Stimulated activated CD8-positive, alpha-beta memory T cell treated with anti-CD3 and anti-CD28 coated beads, Interleukin-4, amount 100 ng/mL, for 1 hour (primary cell): ENCODE measurements at regions not wholly inside any gene's neighbourhood (a gene's known extent, or its start where the extent isn't known, plus 50 kb on each side); places are given as distances from the start of the nearest gene placed in this dataset.

ENCODE experiments used
- DNase-seq, 2 donors: peaks; one replicate each; pipeline ENCODE4 v3.0.0-alpha.2; 2020; ENCODE audit warnings: low read depth in 2 of 2, low spot score in 1 of 2

DNA sequence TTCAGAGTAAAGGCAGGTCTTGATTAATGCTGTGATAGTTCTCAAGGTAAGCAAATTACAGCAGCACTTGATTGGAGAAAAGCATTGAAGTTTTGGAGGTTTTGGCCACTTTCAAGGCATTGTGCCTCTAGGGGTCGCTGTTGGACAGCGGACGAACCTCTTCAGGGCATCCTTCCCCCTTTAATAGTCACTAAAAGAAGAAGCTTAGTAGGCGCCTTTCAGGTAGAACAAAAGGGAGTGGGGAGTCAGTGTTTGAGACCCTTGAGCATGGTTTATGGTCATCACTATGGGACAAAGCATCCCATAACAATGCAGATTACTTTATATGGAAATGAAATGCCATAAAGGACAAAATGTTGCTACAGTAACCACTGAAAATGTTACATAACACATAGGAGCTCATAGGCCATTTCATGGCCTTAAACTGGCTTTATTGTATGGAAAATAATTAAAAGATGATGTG is 199.5 kb upstream of the DCN start:
- peak; percentile 79 to 89 for DNase-seq

DNA sequence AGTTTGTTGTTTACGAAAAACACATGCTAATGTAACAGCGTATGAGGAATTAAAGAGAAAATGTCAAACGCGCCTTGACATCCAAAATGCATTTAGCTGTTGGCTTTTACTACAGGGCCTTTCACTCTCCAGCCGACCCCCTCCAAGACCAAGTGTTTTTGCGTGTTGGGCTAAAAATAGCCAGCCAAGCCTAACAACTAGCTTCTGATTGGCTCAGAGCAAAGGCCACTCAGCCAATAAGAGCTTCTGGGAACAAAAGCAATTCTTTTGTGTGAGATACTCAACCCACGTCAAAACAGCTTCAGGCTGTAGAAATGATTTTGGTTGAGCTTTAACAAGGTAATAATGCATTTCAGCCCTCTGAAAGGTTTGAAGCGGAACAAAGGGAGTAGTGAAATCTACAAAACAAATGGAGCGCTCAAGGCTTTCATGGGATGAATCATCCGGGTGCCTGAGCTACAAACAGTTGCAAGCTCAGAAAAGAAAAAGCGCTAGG is 198.7 kb upstream of the DCN start:
- DNase-seq, result no peak

DNA sequence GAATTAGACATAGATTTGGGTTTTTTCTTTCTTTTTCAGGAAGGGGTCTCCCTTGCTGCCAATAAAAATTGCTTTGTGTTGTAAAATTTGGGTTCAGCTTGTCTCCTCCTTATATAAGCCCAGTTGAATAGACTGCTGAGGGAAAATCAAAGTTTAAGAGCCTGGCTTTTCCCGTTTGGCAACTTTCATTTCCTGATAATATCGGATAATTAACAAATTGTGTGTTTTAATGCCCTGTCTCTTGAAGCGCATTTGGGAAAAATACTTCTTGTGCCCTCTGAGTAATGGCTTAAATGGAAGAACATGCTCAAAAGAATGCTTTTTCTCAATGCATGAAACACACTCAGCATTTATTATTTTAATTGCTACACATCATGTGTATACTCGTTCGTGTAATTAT is 198.0 kb upstream of the DCN start:
- DNase-seq, result no peak

DNA sequence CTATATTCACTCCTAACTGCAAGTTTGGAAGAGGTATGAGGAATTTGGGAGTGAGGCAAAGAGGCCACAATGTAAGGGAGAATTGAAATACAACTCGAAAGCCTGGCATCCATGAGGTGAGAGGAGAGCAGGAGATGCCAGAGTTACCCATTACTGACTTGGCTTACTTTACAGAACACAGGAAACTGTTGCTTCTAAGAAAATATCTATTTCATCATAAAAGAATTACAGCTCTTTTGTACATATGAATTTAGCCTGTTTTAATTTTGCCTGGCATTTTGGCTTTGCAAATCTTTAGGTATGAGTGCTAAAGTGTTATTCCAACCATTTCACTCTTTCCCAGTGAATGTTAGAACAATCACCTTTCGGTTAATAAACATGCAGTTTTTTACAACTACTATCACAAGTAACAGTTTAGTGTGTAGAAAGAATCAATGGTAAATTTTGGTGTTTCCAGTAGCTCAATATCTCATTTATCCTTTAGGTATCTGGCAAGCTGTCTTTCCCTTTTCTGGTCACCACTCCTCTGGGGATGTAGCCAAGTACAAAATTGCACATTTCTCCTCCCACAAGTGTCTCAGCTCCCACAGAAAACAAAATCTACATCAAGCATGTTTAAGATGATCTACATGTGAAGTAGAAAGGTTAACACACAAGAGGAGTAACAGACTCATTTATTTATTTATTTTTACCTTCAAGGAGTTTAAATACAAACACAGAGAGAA is 196.6 kb upstream of the DCN start:
- no peak for DNase-seq

DNA sequence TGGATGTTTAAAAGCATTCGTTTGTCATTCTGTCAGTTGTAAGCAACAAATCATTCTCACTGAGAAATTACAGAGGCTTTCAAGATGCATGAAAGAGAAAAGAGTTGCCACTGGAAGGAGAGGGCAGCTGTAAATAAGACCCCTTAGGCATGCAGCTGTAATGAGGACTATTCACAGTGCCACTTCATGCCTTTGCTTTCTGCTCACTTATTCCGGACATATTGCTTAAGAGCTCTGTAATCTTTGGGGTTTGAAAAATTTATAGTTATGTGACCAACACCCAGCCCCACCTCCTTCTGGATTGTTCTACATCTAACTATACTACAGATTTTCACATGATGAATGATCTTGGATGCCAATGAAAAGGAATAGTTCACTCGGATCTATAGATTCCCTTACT is 194.8 kb upstream of the DCN start:
- DNase-seq, result no peak

DNA sequence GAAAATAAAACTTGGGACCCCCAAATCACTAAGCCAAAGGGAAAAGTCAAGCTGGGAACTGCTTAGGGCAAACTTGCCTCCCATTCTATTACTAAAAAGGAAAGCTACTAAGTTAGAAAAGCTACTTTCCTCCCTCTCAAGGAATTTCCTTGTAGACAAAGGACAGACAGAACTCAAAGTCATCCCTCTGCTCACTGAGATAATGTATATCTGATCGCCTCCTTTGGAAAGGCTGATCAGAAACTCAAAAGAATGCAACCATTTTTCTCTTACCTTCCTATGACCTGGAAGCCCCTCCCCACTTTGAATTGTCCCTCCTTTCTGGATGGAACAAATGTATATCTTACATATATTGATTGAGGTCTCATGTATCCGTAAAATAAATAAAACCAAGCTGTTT is 190.5 kb upstream of the DCN start:
- no peak for DNase-seq

DNA sequence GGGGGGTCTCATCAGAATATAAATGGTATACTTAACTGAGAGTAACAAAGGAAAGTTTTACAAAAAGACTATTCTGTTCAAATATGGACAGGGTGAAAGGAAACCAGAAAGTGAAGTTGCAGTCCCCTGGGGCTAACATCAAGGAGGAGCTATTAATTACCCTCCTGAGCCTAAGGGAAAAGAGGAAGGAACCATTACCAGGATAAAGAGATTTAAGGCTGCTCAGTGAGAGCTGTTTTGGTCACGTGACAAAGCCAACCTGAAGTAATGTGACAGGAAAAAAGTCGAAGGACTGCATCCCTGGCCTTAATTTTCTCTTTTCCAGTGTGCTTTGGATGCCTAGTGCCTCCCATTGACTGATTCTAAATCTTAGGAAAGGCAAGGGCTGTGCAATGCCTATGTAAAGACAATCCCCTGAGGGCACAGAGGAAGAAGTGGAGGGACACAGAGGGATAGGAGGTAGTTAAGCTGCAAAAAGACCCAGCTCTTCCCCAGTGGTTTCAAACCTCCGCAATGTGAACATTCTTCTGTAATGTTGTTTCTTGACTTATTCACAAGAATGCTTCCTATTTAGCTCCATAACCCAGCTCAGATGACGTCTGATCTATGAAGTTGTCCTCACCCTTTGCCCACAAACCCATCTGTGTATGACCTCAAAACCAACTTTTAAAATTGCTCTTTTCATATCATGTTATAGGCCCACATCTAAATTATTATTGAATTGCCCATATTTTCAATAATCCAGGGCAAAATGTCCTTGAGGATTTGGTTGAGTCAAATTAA is 187.7 kb upstream of the DCN start:
- DNase-seq, result no peak

DNA sequence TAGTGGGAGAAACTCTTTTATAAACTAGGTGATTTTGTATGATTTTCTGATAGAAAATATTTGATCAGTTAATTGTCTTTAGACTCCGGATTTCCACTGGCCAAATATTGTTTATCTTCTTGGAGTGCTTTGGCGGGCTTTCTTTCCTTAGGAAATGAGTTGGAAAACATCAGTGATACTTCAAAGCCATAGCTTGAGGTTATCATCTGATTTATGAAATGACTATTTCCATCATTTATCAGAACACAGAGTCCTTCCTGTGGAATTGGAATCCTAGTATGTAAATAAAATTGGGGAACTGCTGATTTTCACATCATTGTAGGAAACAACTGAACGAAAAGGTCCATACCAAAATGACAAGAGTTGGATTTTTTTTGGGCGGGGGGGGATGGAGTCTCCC is 186.0 kb upstream of the DCN start:
- DNase-seq, result no peak

DNA sequence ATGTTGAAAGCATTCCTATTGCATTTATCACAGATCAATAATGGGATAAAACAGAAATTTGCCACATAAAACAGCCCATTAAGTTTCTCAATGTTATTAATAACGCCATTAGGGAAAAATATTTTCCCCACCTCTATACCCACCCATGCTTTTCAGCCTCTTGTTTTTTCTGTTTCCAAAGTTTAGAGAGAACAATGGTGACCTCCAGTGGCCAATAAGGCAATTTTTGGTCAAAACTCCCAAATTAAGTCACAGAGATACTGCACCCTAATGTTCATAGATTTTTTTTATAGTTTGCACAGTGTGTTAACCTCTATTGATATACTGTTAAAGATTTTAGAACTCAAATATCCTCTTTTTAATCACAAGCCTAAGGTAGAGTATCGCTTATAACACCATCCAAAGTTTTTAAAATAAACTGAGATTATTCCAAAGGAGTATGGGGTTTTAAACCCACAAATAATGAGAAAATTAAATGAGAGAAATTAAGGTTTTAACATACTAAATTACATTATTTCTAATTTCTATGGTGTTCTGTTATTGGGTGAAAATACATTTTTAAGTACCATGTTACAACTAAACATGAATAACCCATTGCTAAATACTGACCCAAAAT is 184.7 kb upstream of the DCN start:
- DNase-seq, result no peak

DNA sequence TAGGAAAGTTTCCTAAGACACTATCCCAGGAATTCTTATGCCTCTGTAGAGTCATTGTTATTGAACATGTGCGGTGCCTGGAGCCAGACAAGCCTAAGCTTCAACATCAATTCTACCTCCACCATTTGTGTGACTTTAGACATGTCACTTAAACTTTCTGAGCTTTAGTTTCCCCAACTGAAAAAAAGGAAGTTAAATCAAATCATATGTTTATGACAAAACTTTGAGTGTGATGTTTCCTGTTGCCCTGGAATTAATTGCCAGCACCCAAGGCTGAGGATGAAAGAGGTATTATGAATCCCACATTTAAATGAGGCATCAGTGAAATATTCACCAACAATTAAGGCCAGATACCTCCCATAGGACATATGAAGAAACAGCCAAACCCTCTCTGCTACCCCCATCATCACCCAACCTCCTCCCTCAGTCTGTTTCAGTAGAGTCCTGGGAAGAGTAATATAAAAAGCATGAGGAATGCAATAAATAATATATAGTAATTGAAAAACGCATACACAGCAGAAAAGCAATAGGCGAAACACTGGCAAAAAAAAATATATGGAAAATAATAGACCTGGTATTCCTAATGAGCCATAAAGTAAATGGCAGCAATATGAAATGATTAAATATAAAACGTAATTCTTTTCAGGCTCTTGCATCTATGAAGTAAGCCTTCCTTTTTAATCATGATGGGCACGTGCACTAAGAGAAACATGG is 182.0 kb upstream of the DCN start:
- no peak for DNase-seq

DNA sequence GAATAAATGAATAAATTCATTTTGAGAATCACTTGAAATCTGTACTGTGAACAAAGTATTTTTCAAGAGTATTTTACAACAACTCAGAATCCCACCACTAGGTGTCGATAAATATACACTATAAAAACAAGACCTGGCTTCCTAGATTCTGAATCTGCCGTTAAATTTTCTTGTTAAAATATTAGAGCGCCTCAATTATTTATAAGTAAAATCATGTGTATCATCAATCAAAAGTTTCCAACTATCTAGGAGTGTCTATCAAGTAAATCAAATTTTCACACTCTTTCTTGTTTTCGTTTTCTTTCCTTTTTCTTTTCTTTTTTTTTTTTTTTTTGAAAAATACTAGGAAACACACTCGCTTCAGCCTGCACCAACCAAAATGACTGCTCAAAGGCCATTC is 179.2 kb upstream of the DCN start:
- no peak for DNase-seq

DNA sequence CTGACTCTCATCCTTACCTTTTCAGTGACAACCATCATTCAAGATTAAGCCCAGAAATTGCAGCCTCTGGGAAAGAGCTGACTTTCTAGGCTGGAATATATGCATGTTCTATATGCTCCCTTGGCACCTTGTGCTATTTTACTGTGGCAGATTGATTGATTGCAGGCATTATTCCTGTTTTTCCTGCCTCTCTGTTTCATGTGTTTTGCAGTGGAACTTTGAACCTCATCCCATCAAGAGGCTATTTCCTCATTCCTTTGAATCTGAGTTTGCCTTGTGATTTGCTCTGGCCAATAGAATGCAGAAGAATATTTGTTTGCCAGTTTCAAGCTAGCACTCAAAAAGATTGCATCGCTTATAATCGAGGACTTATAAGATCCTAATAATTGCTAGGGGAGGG is 174.8 kb upstream of the DCN start:
- DNase-seq, result no peak

DNA sequence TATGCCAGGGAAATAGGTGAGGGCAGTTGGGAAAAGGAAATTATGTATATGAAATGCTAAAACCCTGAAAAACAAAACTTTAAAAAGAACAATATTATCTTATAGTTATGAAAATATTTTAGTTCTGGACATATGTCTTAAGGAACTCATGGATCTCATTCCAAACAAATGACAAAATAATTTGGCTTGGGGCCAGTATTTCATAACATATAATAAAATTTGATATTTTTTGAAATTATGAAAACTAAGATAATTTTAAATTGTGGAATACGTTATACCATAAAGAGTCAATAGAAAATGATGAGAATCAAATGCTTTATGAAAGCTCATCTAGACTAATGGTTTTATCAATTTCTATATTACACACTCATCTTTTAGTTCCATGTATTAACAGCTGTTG is 173.8 kb upstream of the DCN start:
- DNase-seq, result no peak

DNA sequence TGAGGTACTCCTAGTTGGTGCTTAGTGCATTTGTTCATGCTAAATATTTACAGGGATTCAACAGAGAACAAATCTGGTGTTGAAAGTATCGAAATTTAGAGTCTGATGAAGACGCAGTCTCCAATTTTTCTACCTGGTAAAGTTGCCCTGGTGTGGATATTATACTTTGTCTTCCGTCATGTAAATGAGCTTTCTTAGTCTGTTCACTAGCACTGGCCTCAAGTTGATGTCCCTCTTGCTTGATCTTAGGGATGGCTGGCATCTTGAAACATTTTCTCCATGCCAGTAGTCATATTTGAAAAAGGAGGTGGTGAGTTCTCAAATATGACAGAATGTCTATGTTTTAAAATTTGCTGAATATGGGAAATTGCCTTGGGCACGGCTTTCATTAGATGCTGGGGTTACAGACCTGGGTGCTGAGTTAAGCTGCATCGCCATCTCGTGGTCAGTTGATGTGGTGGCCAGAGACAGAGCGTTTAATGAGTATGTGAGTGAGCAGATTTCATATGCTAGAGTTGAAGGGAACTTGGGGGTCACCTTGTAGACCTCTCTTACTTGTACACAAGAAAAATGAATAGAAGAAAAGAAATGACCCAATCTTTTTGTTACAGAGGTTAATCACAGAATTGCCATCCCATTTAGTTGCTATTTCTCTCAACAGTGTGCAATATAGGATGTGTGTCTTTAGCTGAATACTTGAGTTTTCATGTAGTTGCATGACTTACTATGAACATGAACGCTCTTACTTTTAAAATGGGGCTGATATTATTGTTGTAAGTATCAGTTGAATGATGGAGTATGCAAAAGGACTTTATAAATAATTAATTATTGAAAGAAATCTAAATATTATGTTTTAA is 172.8 kb upstream of the DCN start:
- no peak for DNase-seq

DNA sequence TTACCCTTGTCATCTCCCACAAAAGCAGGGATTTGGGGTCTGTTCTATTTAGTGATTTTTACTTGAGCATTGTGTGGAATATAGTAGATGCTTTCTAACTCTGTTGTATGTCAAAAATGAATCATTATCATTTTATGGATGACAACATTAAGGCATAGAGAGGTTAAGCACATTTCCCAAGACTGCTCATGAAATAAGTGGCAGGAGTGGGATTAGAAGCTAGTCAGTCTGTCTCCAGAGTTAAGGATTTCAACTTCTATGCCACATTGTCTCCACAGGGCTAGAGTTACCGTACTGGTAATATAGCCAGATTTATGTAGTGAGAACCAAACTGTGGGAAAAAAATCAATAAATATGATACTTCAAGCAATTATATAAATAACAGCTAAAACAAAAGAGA is 170.6 kb upstream of the DCN start:
- no peak for DNase-seq

DNA sequence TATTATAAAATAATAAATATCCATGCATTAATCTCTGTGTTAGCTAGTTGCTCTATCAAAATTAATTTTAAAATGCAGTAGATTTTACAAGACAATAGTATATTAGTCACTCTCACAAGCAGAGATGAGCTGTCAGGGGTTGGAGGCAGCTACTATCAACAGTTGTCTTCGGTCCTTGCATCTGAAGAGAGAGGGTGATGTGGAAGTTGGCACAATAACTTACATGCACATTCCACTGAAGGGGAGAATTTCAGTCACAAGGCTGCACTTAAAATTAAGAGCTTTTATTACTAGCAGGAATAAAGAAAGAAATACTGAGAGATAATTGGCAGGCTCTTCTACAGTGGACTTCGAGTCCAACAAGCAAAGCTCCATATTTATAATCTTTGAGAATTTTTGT is 166.9 kb upstream of the DCN start:
- no peak for DNase-seq

DNA sequence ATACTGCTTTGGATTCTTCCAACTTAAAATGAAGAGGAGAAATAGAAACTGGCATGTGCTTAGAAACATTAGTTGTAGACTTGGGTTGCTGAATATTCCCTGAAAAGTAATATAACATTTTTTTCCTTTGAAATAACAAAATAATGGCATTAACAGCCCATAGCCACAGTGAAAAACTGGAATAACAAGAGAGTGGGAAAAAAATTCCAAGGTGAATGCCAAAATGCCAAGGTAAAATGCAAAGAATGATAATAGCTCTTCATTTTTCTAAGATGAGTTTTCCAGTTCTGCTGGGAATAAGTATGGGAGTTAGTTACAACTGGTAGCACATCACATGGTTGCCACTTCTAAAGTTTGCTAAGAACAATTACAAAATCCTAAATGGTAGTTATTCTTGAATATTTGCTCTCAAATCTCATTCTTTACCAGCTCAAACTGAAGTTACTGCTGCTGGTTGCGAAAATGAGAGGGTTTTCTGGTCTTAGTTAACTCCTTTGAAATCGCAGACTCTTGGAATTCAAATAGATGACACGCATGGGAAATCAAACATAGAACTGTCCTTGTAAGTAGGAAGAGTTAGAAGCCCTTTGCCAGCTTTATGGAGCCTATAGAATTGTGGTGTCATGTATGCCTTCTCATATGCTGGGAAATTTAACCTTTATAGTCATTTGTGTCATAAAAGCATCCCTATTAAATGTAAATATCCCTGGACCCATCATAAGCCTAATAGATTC is 165.0 kb upstream of the DCN start:
- DNase-seq, result no peak

DNA sequence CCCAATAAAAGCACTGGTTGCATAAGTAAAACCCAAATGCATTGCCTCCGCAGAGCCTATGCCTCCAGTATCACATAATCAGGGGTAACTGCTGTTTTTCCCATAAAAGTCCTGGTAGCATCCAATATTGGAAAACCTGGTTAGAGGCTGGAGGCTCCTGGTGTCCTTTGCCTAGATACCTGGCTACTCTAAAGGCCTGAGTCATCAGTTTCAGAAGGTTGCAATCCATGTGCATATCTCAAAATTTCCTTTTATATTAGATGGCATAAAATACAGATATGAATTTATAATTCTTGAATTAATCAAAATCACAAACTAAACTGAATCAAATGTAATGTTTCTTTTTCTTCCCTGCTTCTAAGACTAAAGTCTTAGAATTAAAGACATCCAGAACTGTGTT is 164.2 kb upstream of the DCN start:
- no peak for DNase-seq

DNA sequence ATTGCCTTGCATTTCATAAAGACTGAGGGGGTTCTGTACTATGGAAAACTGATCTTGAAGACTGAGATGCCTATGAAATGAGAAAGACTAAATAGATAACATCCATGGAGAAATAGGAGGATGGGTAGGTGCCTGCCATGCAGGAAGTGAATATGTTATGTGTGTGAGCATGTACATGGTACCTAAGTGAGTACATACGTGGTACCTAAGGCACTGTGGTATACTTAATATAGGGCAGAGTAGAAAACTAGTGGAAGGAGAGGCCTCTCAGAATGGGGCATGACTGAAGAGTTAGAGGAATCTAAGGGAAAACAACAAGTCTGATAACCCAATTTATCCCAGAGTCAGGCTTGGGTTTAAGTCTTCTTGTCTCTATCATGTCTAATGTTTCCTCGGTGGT is 161.8 kb upstream of the DCN start:
- DNase-seq, result no peak

DNA sequence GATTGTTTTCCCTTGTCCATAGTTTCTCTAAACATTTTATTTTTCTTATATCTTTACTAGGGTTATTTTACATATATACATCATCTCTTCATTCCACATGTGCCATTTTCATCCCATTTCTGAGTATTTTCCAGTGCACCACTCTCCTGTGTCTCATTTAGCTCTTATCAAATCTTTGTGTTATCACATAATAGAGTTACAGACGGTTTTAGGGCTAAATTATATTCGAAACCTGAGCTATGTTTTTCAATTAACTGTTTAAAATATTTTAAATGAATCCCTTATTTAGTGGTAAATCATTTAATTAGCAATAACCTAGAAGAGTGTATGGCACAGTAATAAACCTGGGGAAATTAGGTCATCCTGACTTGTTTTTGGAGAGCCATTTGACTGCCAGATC is 160.4 kb upstream of the DCN start:
- DNase-seq, result no peak
